BJ (cell line): ENCODE measurements at regions not wholly inside any gene's neighbourhood (a gene's known extent, or its start where the extent isn't known, plus 50 kb on each side); places are given as distances from the start of the nearest gene placed in this dataset.

Experiments
- CTCF ChIA-PET: fragments of 350-600 bp; formaldehyde crosslinking; extraction: SDS; loops from one replicate; lab custom pipeline; 2021; ENCODE audit warnings: antibody characterized with exemption, inconsistent platforms; lab: Yijun Ruan, JAX
- POLR2A ChIA-PET: fragments of 300-600 bp; sonication (Branson Sonifier 250); formaldehyde crosslinking; extraction: SDS; loops from one replicate; lab custom pipeline; 2021; ENCODE audit warnings: antibody characterized with exemption; lab: Charles Lee
- DNase-seq: peaks from one replicate; pipeline ENCODE4 v3.0.0-alpha.2; 2011; ENCODE audit warnings: low read depth
- H3K27me3 ChIP-seq: 2 replicates; pipeline ENCODE4 v1.6.0; 2011; ENCODE audit warnings: low read length; ENCODE audit not compliant: control insufficient read depth, insufficient read depth
- H3K36me3 ChIP-seq: 2 replicates; pipeline ENCODE4 v1.5.1; 2011; ENCODE audit warnings: low read length; ENCODE audit not compliant: control insufficient read depth, insufficient read depth
- H3K4me3 ChIP-seq: 2 replicates; pipeline ENCODE4 v1.5.1; 2011; ENCODE audit warnings: low read depth, mild to moderate bottlenecking, control low read depth, low read length
- TF ChIP-seq, protein P1 (sequence below): IDR thresholded peaks from 2 replicates; pipeline ENCODE4 v1.5.1; 2011; ENCODE audit warnings: low read depth, mild to moderate bottlenecking, control low read depth, inconsistent platforms, low read length, moderate library complexity; ENCODE audit not compliant: insufficient read depth

GRCh38 chr5:125149110-125149509, 402.7 kb upstream of the ZNF608 start:
- H3K27me3 ChIP-seq: no peaks in the 10 kb centered on the region; the same call in 1 of the 2 replicates
- DNase-seq: no peak
- ChIA-PET CTCF (interaction anchor here (0.6 kb wide), 1 partner anchor 189 kb away, joined by 3 read pairs; no protein-coding TSS in a partner anchor), POLR2A (no interaction called here)
- TF ChIP-seq, protein P1, sequence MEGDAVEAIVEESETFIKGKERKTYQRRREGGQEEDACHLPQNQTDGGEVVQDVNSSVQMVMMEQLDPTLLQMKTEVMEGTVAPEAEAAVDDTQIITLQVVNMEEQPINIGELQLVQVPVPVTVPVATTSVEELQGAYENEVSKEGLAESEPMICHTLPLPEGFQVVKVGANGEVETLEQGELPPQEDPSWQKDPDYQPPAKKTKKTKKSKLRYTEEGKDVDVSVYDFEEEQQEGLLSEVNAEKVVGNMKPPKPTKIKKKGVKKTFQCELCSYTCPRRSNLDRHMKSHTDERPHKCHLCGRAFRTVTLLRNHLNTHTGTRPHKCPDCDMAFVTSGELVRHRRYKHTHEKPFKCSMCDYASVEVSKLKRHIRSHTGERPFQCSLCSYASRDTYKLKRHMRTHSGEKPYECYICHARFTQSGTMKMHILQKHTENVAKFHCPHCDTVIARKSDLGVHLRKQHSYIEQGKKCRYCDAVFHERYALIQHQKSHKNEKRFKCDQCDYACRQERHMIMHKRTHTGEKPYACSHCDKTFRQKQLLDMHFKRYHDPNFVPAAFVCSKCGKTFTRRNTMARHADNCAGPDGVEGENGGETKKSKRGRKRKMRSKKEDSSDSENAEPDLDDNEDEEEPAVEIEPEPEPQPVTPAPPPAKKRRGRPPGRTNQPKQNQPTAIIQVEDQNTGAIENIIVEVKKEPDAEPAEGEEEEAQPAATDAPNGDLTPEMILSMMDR: no peak
- no peak overlapping the region for H3K4me3 ChIP-seq
- H3K36me3 ChIP-seq: no peaks in the 10 kb centered on the region

DNA sequence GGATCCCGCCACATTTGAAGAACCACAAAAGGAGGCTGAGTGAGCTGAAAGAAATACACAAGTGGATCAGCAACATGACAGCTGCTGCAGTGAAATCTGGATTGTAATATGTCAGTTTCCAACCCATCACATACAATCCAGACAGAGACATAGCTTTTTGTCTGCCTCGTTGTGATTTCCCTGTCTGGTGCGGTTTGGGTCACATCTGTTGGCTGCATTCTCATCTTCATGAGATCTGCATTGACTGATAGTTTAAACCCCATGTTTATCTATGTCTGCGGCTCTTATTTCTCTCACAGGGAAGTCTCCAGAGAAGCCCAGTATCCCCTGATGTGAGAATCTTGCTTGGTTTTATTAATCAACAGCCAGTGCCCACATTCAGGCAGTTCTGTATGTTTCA, 403.1 kb upstream of the ZNF608 start:
- Histone ChIP-seq H3K4me3 (no peak overlapping the region), H3K27me3 (no peaks in the 10 kb centered on the region; the same call in 1 of the 2 replicates), H3K36me3 (no peaks in the 10 kb centered on the region)
- CTCF ChIA-PET: interaction anchor here (0.5 kb wide), 1 partner anchor 251 kb away, joined by 3 read pairs; no protein-coding TSS in a partner anchor
- no peak for DNase-seq
- POLR2A ChIA-PET: no interaction called here
- TF ChIP-seq, protein P1: no peak

- no peaks in the 10 kb centered on the region for H3K36me3 ChIP-seq
- H3K4me3 ChIP-seq: no peak overlapping the region
- H3K27me3 ChIP-seq: no peaks in the 10 kb centered on the region; the same call in 1 of the 2 replicates
- no peak for DNase-seq
- CTCF ChIA-PET: interaction anchor here (0.5 to 1.0 kb wide), 2 partner anchors 51 to 250 kb away, joined by 3 read pairs; no protein-coding TSS in a partner anchor
- POLR2A ChIA-PET: no interaction called here
- TF ChIP-seq, protein P1: no peak
Measured at GRCh38 chr5:125150041-125150669, 403.7 kb upstream of the ZNF608 start.

GRCh38 chr5:125151150-125151900, 404.9 kb upstream of the ZNF608 start:
- H3K36me3 ChIP-seq: no peaks in the 10 kb centered on the region
- TF ChIP-seq, protein P1: no peak
- DNase-seq: no peak
- POLR2A ChIA-PET: interaction anchor here (0.6 kb wide), 1 partner anchor 472 kb away, joined by 3 read pairs; no protein-coding TSS in a partner anchor
- CTCF ChIA-PET: interaction anchor here (1.0 kb wide), 1 partner anchor 50 kb away, joined by 3 read pairs; no protein-coding TSS in a partner anchor
- no peaks in the 10 kb centered on the region; the same call in 1 of the 2 replicates for H3K27me3 ChIP-seq
- no peak overlapping the region for H3K4me3 ChIP-seq

- no peak overlapping the region for H3K4me3 ChIP-seq
- TF ChIP-seq, protein P1: no peak
- CTCF ChIA-PET: no interaction called here
- POLR2A ChIA-PET: interaction anchor here (0.6 kb wide), 1 partner anchor 472 kb away, joined by 3 read pairs; no protein-coding TSS in a partner anchor
- DNase-seq: no peak
- no peaks in the 10 kb centered on the region for H3K36me3 ChIP-seq
- no peaks in the 10 kb centered on the region; the same call in 1 of the 2 replicates for H3K27me3 ChIP-seq
Measured at GRCh38 chr5:125152044-125152443, 405.6 kb upstream of the ZNF608 start.
